BE2C (cell line): ENCODE measurements at regions not wholly inside any gene's neighbourhood (a gene's known extent, or its start where the extent isn't known, plus 50 kb on each side); places are given as distances from the start of the nearest gene placed in this dataset.

Experiments
- DNase-seq: peaks from one replicate; pipeline ENCODE4 v3.0.0-alpha.2; 2020
- H3K27me3 ChIP-seq: fragments of 250-450 bp; sonication (Bioruptor Pico); 2 replicates; pipeline ENCODE4 v1.5.1; 2020; ENCODE audit warnings: mild to moderate bottlenecking
- H3K36me3 ChIP-seq: fragments of 250-450 bp; sonication (Bioruptor Pico); 2 replicates; pipeline ENCODE4 v1.5.1; 2020; ENCODE audit warnings: mild to moderate bottlenecking
- H3K4me1 ChIP-seq: fragments of 250-450 bp; sonication (Bioruptor Pico); 2 replicates; pipeline ENCODE4 v1.5.1; 2020
- H3K4me3 ChIP-seq: 2 replicates; pipeline ENCODE4 v1.5.1; 2011; ENCODE audit warnings: low read depth, low read length
- H3K9me3 ChIP-seq: fragments of 250-450 bp; sonication (Bioruptor Pico); 2 replicates; pipeline ENCODE4 v1.5.1; 2020
- TF ChIP-seq, protein P1 (sequence below): IDR thresholded peaks from 2 replicates; pipeline ENCODE4 v1.5.1; 2012; ENCODE audit warnings: mild to moderate bottlenecking, low read depth, low read length

DNA sequence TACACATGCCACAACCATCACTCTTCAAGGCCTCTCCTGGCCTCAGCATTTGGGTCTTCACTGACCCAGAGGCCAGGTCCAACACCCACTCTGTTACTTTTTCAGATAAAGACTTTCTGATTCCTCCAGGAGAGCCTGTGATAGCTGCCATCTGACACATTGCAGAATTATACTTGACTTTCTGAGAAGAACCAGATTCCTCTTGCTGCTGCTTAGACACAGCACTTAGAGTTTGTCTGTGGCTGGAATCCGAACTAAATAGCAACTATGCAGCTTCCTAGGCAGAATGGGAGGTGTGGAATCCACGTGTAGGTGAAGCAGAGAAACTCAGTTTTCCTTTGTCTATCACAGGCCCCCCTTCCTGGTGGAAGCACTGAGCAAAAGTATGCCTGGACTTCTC is 344.7 kb upstream of the SLC30A5 start:
- DNase-seq: no peak
- Histone ChIP-seq H3K9me3 (no peaks in the 10 kb centered on the region), H3K4me1 (peaks cover 15% of the 10 kb centered on the region), H3K4me3 (no peak overlapping the region), H3K36me3 (no peaks in the 10 kb centered on the region), H3K27me3 (no peaks in the 10 kb centered on the region)
- TF ChIP-seq, protein P1, sequence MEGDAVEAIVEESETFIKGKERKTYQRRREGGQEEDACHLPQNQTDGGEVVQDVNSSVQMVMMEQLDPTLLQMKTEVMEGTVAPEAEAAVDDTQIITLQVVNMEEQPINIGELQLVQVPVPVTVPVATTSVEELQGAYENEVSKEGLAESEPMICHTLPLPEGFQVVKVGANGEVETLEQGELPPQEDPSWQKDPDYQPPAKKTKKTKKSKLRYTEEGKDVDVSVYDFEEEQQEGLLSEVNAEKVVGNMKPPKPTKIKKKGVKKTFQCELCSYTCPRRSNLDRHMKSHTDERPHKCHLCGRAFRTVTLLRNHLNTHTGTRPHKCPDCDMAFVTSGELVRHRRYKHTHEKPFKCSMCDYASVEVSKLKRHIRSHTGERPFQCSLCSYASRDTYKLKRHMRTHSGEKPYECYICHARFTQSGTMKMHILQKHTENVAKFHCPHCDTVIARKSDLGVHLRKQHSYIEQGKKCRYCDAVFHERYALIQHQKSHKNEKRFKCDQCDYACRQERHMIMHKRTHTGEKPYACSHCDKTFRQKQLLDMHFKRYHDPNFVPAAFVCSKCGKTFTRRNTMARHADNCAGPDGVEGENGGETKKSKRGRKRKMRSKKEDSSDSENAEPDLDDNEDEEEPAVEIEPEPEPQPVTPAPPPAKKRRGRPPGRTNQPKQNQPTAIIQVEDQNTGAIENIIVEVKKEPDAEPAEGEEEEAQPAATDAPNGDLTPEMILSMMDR: no peak

DNA sequence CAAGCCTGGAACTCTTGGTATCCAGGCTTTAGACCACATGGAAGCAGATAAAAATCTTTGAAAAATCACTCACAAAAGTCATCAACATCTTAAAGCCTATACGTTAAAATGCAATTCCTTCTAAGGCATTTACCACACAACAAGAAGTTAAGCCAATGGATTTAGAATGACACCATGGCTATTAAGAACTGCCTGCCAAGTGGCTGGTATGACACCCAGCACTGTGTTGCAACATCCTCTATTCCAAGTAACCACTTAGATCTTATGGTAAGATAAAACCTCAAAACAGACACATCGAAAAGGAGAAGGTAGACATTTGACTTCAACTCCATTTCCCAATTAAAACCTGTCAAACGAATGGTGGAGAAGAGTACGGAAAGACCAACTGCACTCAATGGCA is 344.2 kb upstream of the SLC30A5 start:
- no peaks in the 10 kb centered on the region for H3K9me3 ChIP-seq
- no peak for DNase-seq
- TF ChIP-seq, protein P1: no peak
- H3K4me1 ChIP-seq: peaks cover 15% of the 10 kb centered on the region
- H3K36me3 ChIP-seq: no peaks in the 10 kb centered on the region
- H3K27me3 ChIP-seq: no peaks in the 10 kb centered on the region
- no peak overlapping the region for H3K4me3 ChIP-seq

DNA sequence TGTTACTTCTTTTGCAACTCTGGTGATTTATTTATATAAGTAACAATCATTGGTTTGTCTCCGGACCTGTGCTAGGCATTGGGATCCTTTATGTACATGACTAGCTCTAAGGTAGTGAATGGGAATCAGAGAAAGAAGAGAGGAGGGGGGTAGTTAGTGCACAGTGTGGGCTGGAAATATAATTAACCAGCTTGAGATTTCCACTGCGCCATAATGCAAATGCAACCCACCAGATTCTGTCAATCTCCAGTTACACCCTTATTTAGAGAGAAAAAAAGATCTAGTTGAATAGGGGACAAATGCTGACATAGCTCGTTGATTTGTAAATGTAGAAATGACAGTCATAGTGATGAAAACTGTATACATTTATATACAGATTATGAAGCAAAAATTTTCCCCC is 342.2 kb upstream of the SLC30A5 start:
- TF ChIP-seq, protein P1: no peak
- Histone ChIP-seq H3K4me3 (no peak overlapping the region), H3K4me1 (peaks cover 10% of the 10 kb centered on the region; the same call in 1 of the 2 replicates), H3K27me3 (no peaks in the 10 kb centered on the region), H3K9me3 (no peaks in the 10 kb centered on the region), H3K36me3 (no peaks in the 10 kb centered on the region)
- DNase-seq: no peak

DNA sequence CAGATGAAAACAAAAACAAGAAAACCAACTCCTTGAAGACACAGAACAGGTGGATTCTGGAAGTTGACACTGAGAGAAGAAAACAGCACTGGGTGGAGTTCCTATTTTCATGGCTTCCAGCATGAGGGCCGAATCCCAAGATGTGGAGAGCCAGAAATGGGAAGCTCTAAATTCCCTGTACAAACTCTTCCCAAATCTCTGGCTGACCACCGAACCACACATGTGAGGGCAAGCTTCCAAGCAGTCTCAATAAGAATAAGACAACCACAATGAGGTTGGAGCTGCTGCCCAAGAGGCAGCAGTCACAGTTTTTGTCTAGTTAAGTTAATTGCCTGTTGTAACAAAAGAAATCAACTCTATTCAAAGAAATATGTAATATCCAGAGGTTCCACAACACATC is 339.3 kb upstream of the SLC30A5 start:
- TF ChIP-seq, protein P1: no peak
- H3K27me3 ChIP-seq: no peaks in the 10 kb centered on the region
- no peaks in the 10 kb centered on the region for H3K9me3 ChIP-seq
- H3K4me1 ChIP-seq: peaks cover 4% of the 10 kb centered on the region
- no peaks in the 10 kb centered on the region for H3K36me3 ChIP-seq
- no peak for DNase-seq
- no peak overlapping the region for H3K4me3 ChIP-seq

DNA sequence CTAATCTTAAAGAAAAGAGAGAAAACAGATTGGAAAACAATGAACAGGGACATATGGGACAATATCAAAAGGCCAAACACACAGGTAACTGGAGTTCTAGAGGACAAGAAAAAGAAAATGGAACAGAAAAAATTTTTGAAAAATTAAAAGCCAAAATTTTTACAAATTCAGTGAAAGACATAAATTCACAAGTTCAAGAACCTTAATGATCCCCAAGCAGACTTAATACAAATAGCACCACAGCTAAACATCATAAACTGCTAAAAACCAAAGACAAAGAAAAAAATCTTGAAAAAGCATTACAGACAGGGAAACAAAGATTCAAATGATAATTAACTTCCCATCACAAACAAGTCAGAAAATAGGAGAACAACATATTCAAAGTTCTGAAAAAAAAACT is 338.5 kb upstream of the SLC30A5 start:
- no peaks in the 10 kb centered on the region for H3K9me3 ChIP-seq
- H3K4me1 ChIP-seq: no peaks in the 10 kb centered on the region; the same call in 1 of the 2 replicates
- no peak overlapping the region for H3K4me3 ChIP-seq
- H3K36me3 ChIP-seq: no peaks in the 10 kb centered on the region
- TF ChIP-seq, protein P1: no peak
- H3K27me3 ChIP-seq: no peaks in the 10 kb centered on the region
- no peak for DNase-seq

DNA sequence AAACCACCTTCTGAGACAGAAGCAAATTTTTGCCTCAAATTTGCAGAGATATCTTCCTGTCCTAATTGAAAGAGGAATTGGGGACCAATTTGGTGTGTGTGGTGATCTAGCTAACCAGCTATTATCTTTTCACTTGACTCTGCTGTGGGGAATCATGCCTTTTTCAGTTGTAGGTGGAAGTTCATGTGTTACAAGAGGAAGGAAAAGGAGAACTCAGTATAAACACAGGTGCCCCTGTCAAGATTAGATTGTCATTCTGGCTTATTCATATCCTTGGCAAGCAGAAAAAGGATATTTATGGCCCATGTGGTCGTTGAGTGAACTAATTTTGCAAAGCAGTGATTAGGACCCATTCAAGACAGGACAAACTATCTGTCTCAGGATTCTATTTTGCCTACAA is 336.8 kb upstream of the SLC30A5 start:
- DNase-seq: no peak
- Histone ChIP-seq H3K36me3 (no peaks in the 10 kb centered on the region), H3K4me3 (no peak overlapping the region), H3K27me3 (no peaks in the 10 kb centered on the region), H3K4me1 (no peaks in the 10 kb centered on the region; the same call in 1 of the 2 replicates), H3K9me3 (no peaks in the 10 kb centered on the region)
- TF ChIP-seq, protein P1: no peak
